ENCODE measurements at regions not wholly inside any gene's neighbourhood (a gene's known extent, or its start where the extent isn't known, plus 50 kb on each side); places are given as distances from the start of the nearest gene placed in this dataset.
A peak's percentile ranks its signal among the peaks of the same experiment; 100 is the strongest.

- no peak for DNase-seq (ENCODE audit: low spot score)
Observed at GRCh38 chr12:18899678-18900317, 161.9 kb downstream of the CAPZA3 start.

- DNase-seq (ENCODE audit: low spot score) = no peak
Observed at GRCh38 chr12:18905134-18905533, 167.2 kb downstream of the CAPZA3 start.

- DNase-seq (ENCODE audit: low spot score) = no peak
Observed at GRCh38 chr12:18906395-18906794, 168.5 kb downstream of the CAPZA3 start.

GRCh38 chr12:18907127-18907526 is 169.2 kb downstream of the CAPZA3 start:
- no peak for DNase-seq (ENCODE audit: low spot score)

GRCh38 chr12:18907728-18908127 is 169.8 kb downstream of the CAPZA3 start:
- DNase-seq (ENCODE audit: low spot score) = peak; percentile 8

GRCh38 chr12:18908191-18908590 is 170.3 kb downstream of the CAPZA3 start:
- DNase-seq (ENCODE audit: low spot score) = no peak

- no peak for DNase-seq (ENCODE audit: low spot score)
Observed at GRCh38 chr12:18919871-18920511, 182.1 kb downstream of the CAPZA3 start.

GRCh38 chr12:18922851-18923250 is 184.9 kb downstream of the CAPZA3 start:
- no peak for DNase-seq (ENCODE audit: low spot score)

GRCh38 chr12:18923721-18924120 is 185.8 kb downstream of the CAPZA3 start:
- no peak for DNase-seq (ENCODE audit: low spot score)

GRCh38 chr12:18926188-18926587 is 188.3 kb downstream of the CAPZA3 start:
- DNase-seq (ENCODE audit: low spot score) = no peak

- DNase-seq (ENCODE audit: low spot score) = no peak
Observed at GRCh38 chr12:18932211-18932610, 194.3 kb downstream of the CAPZA3 start.

GRCh38 chr12:18932715-18933114 is 194.8 kb downstream of the CAPZA3 start:
- no peak for DNase-seq (ENCODE audit: low spot score)

- no peak for DNase-seq (ENCODE audit: low spot score)
Observed at GRCh38 chr12:18935371-18935965, 194.1 kb upstream of the PLEKHA5 start.

GRCh38 chr12:18939051-18939450 is 190.5 kb upstream of the PLEKHA5 start:
- DNase-seq (ENCODE audit: low spot score) = no peak

GRCh38 chr12:18942669-18943068 is 186.9 kb upstream of the PLEKHA5 start:
- DNase-seq (ENCODE audit: low spot score) = no peak

GRCh38 chr12:18943200-18943599 is 186.3 kb upstream of the PLEKHA5 start:
- DNase-seq (ENCODE audit: low spot score) = no peak

GRCh38 chr12:18946106-18946505 is 183.4 kb upstream of the PLEKHA5 start:
- no peak for DNase-seq (ENCODE audit: low spot score)

GRCh38 chr12:18951218-18951617 is 178.3 kb upstream of the PLEKHA5 start:
- no peak for DNase-seq (ENCODE audit: low spot score)

- no peak for DNase-seq (ENCODE audit: low spot score)
Observed at GRCh38 chr12:18953505-18953904, 176.0 kb upstream of the PLEKHA5 start.

- DNase-seq (ENCODE audit: low spot score) = no peak
Observed at GRCh38 chr12:18955594-18955993, 173.9 kb upstream of the PLEKHA5 start.

GRCh38 chr12:18965203-18965602 is 164.3 kb upstream of the PLEKHA5 start:
- DNase-seq (ENCODE audit: low spot score) = no peak

- DNase-seq (ENCODE audit: low spot score) = no peak
Observed at GRCh38 chr12:18966954-18967353, 162.6 kb upstream of the PLEKHA5 start.

GRCh38 chr12:18967814-18968213 is 161.7 kb upstream of the PLEKHA5 start:
- DNase-seq (ENCODE audit: low spot score) = no peak

GRCh38 chr12:18969512-18969911 is 160.0 kb upstream of the PLEKHA5 start:
- no peak for DNase-seq (ENCODE audit: low spot score)
